HAP-1 (cell line): ENCODE measurements at regions not wholly inside any gene's neighbourhood (a gene's known extent, or its start where the extent isn't known, plus 50 kb on each side); places are given as distances from the start of the nearest gene placed in this dataset.
A peak's percentile ranks its signal among the peaks of the same experiment; 100 is the strongest.
"Not testable (repeated sequence)": the region's sequence is repeated elsewhere in the genome, so short reads cannot be mapped to it uniquely, and the experiment has no call there.

Experiments
- DNase-seq, 2 experiments: peaks; one replicate each; pipeline ENCODE4 v3.0.0-alpha.2; 2016 to 2020; ENCODE audit warnings: low spot score in 2 of 2
- H3K27me3 ChIP-seq: fragments of 250-450 bp; sonication (Bioruptor Pico); 2 replicates; pipeline ENCODE4 v1.5.1; 2020; ENCODE audit warnings: low read depth, mild to moderate bottlenecking, moderate library complexity
- H3K36me3 ChIP-seq: fragments of 250-450 bp; sonication (Bioruptor Pico); replicated peaks from 2 replicates; pipeline ENCODE4 v1.5.1; 2020; ENCODE audit warnings: mild to moderate bottlenecking
- H3K4me1 ChIP-seq: fragments of 250-450 bp; sonication (Bioruptor Pico); 2 replicates; pipeline ENCODE4 v1.5.1; 2020; ENCODE audit warnings: mild to moderate bottlenecking
- H3K4me3 ChIP-seq: fragments of 250-450 bp; sonication (Bioruptor Pico); 2 replicates; pipeline ENCODE4 v1.5.1; 2020; ENCODE audit warnings: mild to moderate bottlenecking, moderate library complexity
- H3K9me3 ChIP-seq: fragments of 250-450 bp; sonication (Bioruptor Pico); 2 replicates; pipeline ENCODE4 v1.5.1; 2020; ENCODE audit warnings: mild to moderate bottlenecking, moderate library complexity
- in situ Hi-C: fragments of 300-500 bp; cut with MboI; formaldehyde crosslinking; loops from 3 replicates; pipeline ENCODE4 v1.14.3; 2020; ENCODE audit warnings: low sequenced_read_pairs, inconsistent platforms, mixed read lengths

DNA sequence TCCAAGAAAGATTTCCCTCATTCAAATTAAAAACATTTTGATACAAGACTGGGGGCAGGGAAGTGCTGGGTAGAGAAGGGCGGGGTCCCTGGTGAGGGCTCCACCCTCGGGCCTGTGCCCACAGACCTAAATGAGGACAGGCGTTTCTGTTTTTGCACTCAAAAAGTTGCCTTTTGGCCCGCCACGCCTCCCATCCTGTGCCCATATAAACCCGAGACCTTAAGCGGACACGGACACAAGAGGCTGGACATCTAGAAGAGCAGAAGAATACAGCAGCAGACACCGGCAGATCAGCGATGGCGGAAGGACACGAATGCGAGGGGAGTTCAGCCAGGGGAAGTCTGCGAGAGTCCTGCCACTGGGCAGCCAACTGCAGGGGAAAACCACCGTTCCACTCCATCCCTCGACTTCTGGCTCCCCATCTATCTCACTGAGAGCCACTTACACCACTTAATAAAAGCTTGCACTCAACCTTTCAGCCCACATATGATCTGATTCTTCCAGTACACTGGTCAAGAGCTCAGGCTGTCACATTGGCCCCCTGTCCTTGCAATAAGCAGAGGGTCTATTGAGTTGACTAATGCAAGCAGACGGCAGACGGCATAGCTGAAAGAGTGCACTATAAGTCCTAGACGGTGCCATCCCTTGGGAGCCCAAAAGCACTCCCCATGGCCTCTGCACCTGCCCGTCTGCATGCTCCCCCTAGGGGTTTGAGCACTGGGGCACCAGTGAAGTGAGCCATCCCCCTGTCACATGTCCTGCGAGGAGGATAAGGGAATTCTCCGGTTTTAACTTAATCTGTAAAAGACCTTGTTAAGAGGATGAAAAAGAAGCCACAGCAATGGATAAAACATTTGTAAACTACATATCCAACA lies 181.8 kb upstream of the PRSS1 start:
- H3K36me3 ChIP-seq, result no peaks in the 10 kb centered on the region
- no peaks in the 10 kb centered on the region for H3K9me3 ChIP-seq
- DNase-seq, result no peak
- H3K4me1 ChIP-seq, result no peaks in the 10 kb centered on the region
- no peak overlapping the region for H3K4me3 ChIP-seq
- in situ Hi-C loops, result no loop called here
- peaks cover 4% of the 10 kb centered on the region; the same call in 1 of the 2 replicates for H3K27me3 ChIP-seq

DNA sequence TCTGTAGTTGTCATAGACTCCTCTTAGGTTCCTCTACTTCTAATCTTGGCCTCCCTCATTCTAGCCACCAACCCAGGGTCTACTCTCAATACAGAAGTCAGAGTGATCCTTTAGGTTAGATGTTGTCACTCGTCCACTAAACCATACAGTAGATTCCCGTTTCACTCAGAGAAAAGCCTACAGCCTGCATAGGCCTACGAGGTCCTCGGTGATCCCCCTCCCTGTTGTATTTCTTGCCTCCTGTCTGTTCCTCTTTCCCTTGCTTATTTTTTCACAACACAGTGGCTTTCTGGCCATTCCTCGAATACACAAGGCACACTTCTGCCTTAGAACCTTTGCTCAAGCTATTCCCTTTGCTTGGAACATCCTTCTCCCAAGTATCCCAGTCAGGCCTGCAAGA lies 183.0 kb upstream of the PRSS1 start:
- H3K36me3 ChIP-seq, result no peaks in the 10 kb centered on the region
- no peak for DNase-seq
- H3K27me3 ChIP-seq, result peaks cover 4% of the 10 kb centered on the region; the same call in 1 of the 2 replicates
- no peaks in the 10 kb centered on the region for H3K9me3 ChIP-seq
- in situ Hi-C loops, result no loop called here
- H3K4me1 ChIP-seq, result no peaks in the 10 kb centered on the region
- no peak overlapping the region for H3K4me3 ChIP-seq

DNA sequence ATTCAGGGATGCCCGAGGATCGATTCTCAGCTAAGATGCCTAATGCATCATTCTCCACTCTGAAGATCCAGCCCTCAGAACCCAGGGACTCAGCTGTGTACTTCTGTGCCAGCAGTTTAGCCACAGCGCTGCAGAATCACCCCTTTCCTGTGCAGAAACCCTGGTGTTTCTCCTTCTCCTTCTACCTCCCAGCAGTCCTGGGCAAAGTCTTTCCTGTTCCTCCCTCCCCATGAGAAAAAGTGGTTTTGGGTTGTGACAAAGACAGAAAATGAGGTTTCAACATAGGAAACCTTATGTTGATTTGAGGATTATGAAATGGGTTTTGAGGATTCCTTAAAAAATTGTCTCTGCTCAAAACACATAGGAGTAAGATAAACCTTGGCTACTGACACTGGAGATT lies 185.1 kb upstream of the PRSS1 start:
- H3K4me3 ChIP-seq, in situ Hi-C loops, DNase-seq, H3K4me1 ChIP-seq, H3K9me3 ChIP-seq, H3K27me3 ChIP-seq, H3K36me3 ChIP-seq: not testable (repeated sequence)

DNA sequence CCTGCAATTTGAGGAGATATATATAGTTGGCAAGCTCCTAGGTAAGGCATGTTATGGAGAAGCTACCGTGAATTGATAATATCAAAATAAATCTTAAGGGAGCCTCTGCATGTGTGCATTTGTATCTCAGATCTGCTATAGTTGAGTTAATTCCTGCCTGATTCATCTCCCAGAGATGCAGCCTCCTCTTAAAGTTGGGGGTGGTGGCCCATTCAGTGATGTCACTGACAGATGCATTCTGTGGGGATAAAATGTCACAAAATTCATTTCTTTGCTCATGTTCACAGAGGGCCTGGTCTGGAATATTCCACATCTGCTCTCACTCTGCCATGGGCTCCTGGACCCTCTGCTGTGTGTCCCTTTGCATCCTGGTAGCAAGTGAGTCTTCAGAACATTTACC lies 185.8 kb upstream of the PRSS1 start:
- Histone ChIP-seq H3K4me1 (no peaks in the 10 kb centered on the region), H3K4me3 (no peak overlapping the region), H3K36me3 (no peaks in the 10 kb centered on the region), H3K9me3 (no peaks in the 10 kb centered on the region), H3K27me3 (peaks cover 4% of the 10 kb centered on the region)
- in situ Hi-C loops, result no loop called here
- DNase-seq, result no peak

DNA sequence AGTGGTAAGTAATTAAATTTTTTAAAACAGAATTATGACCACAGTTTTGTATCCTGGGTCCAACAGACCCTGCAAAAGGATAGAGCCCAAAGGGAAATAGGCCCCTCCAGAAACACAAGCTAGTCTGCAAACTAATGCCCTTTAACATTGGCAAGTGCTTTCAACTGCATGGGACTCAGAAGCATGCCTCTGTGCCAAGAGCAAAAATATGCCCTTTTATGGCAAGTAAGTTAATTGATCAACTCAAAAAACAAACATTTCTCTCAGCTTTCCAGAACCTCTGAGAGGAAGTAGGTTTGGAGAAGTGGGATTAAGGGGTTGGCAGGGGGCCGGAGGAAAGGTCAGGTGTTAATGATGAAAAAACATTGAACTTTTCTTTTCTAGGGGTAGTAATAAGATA lies 186.6 kb upstream of the PRSS1 start:
- DNase-seq, result no peak
- in situ Hi-C loops, result no loop called here

DNA sequence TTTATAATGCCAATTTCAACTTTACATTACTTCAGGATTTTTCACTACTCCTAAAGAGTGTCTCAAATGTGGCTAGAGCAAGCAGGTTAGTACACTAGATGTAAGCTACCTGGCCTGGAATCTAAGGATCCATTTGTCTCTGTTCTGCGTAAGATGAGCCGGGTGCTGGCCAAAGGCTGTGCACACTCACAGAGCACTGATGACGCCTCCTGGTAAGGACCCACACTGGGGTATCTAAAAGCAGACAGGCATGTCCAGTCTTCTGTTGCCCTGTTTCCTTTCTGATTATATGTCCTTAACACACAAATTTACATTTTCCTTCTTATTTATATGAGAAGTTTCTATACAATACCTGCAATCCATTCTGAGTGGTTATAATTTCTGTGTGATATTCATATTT lies 187.9 kb upstream of the PRSS1 start:
- H3K9me3 ChIP-seq, H3K36me3 ChIP-seq, in situ Hi-C loops, DNase-seq, H3K4me1 ChIP-seq, H3K4me3 ChIP-seq, H3K27me3 ChIP-seq: not testable (repeated sequence)

More for the DNA sequence above, 186.6 kb upstream of the PRSS1 start:
- H3K36me3 ChIP-seq, result no peaks in the 10 kb centered on the region
- H3K27me3 ChIP-seq, result peaks cover 4% of the 10 kb centered on the region
- H3K4me1 ChIP-seq, result no peaks in the 10 kb centered on the region
- no peaks in the 10 kb centered on the region for H3K9me3 ChIP-seq
- H3K4me3 ChIP-seq, result no peak overlapping the region

DNA sequence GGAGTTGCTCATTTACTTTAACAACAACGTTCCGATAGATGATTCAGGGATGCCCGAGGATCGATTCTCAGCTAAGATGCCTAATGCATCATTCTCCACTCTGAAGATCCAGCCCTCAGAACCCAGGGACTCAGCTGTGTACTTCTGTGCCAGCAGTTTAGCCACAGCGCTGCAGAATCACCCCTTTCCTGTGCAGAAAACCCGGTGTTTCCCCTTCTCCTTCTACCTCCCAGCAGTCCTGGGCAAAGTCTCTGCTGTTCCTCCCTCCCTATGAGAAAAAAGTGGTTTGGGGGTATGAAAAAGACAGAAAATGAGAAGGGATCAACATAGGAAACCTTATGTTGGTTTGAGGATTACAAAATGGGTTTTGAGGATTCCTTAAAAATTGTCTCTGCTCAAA lies 188.5 kb upstream of the PRSS1 start:
- DNase-seq, H3K4me3 ChIP-seq, H3K27me3 ChIP-seq, in situ Hi-C loops, H3K4me1 ChIP-seq, H3K36me3 ChIP-seq, H3K9me3 ChIP-seq: not testable (repeated sequence)

DNA sequence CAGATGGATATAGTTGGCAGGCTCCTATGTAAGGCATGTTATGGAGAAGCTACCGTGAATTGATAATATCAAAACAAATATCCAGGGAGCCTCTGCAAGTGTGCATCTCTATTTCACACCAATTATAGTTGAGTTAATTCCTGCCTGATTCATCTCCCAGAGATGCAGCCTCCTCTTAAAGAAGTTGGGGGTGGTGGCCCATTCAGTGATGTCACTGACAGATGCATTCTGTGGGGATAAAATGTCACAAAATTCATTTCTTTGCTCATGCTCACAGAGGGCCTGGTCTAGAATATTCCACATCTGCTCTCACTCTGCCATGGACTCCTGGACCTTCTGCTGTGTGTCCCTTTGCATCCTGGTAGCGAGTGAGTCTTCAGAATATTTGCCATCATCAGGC lies 189.1 kb upstream of the PRSS1 start:
- no peaks in the 10 kb centered on the region for H3K9me3 ChIP-seq
- H3K27me3 ChIP-seq, result peaks cover 4% of the 10 kb centered on the region
- H3K4me1 ChIP-seq, result no peaks in the 10 kb centered on the region
- DNase-seq, result no peak
- in situ Hi-C loops, result no loop called here
- H3K4me3 ChIP-seq, result no peak overlapping the region
- H3K36me3 ChIP-seq, result no peaks in the 10 kb centered on the region

DNA sequence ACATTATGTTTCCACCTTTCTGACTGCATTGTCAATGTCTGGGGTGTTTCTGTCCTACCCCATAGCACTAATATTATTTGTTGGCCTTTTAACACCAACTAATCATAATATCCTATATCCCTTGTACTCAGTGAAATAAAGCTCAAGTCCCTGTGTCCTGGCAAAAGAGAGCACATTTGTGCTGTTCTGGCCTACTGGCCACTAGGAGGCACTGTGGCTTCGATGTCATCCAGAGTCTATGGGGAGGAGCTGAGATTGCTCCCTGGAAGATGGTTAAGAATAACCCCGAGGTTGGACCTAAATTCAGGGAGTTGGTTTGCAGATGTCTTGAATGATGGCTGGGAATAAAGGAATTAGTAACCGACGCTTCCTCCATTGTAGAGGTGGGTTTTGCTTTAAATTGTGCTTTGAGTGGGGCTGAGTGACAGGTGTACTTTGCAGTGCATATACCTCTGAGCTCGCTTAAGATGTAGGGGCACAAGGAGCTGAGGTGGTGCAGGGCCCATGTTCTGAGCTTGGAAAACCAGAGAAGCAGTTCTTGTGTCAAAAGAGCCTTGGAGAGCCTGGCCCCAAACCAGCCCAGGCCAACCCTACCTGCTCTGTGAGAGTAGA lies 191.2 kb upstream of the PRSS1 start:
- Histone ChIP-seq H3K4me1 (no peaks in the 10 kb centered on the region), H3K36me3 (no peaks in the 10 kb centered on the region), H3K4me3 (no peak overlapping the region), H3K9me3 (no peaks in the 10 kb centered on the region), H3K27me3 (no peaks in the 10 kb centered on the region; the same call in 1 of the 2 replicates)
- peak; percentile 21 to 66 for DNase-seq
- in situ Hi-C loops, result no loop called here

DNA sequence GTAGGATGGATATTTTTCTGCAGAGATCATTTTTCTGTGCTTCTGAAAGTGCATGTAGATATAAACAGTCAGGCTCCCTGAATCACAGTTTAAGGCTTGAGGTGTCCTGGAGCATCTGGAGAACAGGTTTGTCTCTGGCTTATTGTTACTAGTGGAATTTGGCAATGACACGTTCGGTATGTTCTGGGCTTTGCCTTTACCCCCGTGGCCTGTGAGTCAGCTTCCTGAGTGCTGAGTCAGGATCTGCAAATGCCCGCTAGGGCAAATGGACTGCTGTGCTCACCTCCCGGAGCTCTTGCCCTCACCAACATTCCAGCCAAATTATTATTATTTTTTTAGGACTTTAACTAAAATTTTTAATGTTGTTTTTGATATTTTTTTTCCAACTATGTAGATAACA lies 192.5 kb upstream of the PRSS1 start:
- Histone ChIP-seq H3K36me3 (no peaks in the 10 kb centered on the region), H3K9me3 (no peaks in the 10 kb centered on the region), H3K4me3 (no peak overlapping the region), H3K27me3 (no peaks in the 10 kb centered on the region; the same call in 1 of the 2 replicates), H3K4me1 (no peaks in the 10 kb centered on the region)
- no peak for DNase-seq
- in situ Hi-C loops, result no loop called here

DNA sequence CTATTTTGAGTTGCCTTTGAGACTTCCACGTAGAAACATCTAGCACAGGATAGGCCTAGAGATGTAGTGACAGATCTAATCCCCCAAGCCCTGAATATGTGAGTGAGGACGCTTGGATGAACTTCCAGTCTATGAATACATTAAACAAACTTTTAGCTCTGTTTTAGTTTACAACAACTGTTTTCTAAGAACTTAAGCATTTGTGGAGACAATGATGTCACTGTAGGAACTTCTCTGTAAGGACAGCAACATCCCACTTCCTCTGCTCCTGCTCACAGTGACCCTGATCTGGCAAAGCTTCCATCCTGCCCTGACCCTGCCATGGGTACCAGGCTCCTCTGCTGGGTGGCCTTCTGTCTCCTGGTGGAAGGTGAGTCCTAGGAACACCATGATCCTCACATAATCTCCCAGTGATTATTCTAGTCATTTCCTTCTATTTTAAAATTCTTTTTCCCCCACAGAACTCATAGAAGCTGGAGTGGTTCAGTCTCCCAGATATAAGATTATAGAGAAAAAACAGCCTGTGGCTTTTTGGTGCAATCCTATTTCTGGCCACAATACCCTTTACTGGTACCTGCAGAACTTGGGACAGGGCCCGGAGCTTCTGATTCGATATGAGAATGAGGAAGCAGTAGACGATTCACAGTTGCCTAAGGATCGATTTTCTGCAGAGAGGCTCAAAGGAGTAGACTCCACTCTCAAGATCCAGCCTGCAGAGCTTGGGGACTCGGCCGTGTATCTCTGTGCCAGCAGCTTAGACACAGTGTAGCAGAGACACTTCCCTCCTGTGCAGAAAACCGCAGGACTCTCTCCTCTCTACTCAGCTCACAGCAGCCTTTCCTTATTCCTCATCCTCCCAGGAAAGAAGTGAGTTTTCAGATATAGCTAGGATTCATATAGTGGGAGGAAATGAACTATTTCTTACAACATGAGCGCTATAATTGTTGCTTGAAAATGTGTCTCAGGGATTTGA lies 194.4 kb upstream of the PRSS1 start:
- Histone ChIP-seq H3K4me3 (no peak overlapping the region), H3K27me3 (no peaks in the 10 kb centered on the region; the same call in none of the 2 replicates), H3K36me3 (no peaks in the 10 kb centered on the region), H3K4me1 (no peaks in the 10 kb centered on the region), H3K9me3 (no peaks in the 10 kb centered on the region)
- in situ Hi-C loops, result no loop called here
- DNase-seq, result no peak

DNA sequence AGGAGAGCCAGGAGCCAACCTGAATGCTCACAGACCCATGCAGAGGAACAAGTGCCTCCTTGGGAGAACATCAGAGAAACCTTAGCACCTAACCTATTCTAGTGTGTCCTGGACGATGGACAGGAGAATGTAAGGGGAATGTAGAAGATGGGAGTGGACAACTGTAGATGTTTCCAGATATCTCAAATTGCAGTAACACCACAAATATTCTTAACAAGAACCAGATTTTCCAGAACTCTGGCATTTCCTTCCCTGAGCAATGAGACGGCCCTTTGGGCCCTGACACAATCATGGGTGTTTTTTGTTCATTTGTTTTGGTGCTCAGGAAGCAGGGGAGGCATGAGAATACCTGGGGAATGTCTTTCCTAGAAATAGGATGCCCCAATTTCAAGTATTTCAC lies 196.1 kb upstream of the PRSS1 start:
- Histone ChIP-seq H3K9me3 (no peaks in the 10 kb centered on the region), H3K27me3 (no peaks in the 10 kb centered on the region; the same call in 1 of the 2 replicates), H3K4me1 (no peaks in the 10 kb centered on the region), H3K36me3 (no peaks in the 10 kb centered on the region), H3K4me3 (no peak overlapping the region)
- in situ Hi-C loops, result no loop called here
- DNase-seq, result no peak

DNA sequence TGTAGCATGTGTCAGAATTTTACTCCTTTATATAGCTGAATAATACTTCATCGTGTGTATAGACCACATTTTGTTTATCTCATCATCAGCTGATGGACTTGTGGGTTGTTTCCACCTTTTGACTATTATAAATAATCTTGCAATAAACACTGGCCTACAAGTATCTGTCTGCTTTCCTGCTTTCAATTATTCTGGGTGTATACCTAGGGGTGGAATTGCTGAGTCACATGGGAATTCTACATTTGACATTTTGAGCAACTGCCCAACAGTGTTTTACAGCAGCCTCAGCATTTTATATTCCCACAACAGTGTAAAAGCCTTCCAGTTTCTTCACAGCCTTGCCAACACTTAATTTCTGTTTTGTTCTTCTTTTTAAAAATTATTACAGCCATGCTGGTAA lies 200.3 kb upstream of the PRSS1 start:
- Histone ChIP-seq H3K36me3 (no peaks in the 10 kb centered on the region), H3K9me3 (no peaks in the 10 kb centered on the region), H3K27me3 (no peaks in the 10 kb centered on the region; the same call in 1 of the 2 replicates), H3K4me1 (no peaks in the 10 kb centered on the region), H3K4me3 (no peak overlapping the region)
- no peak for DNase-seq
- in situ Hi-C loops, result no loop called here
